GM12801 (cell line): ENCODE measurements at regions not wholly inside any gene's neighbourhood (a gene's known extent, or its start where the extent isn't known, plus 50 kb on each side); places are given as distances from the start of the nearest gene placed in this dataset.

Source experiments
- CTCF ChIP-seq: IDR thresholded peaks from one replicate; pipeline ENCODE4 v1.5.1; 2011; ENCODE audit warnings: control low read depth; ENCODE audit not compliant: insufficient read length; ENCODE audit errors: extremely low read depth

DNA sequence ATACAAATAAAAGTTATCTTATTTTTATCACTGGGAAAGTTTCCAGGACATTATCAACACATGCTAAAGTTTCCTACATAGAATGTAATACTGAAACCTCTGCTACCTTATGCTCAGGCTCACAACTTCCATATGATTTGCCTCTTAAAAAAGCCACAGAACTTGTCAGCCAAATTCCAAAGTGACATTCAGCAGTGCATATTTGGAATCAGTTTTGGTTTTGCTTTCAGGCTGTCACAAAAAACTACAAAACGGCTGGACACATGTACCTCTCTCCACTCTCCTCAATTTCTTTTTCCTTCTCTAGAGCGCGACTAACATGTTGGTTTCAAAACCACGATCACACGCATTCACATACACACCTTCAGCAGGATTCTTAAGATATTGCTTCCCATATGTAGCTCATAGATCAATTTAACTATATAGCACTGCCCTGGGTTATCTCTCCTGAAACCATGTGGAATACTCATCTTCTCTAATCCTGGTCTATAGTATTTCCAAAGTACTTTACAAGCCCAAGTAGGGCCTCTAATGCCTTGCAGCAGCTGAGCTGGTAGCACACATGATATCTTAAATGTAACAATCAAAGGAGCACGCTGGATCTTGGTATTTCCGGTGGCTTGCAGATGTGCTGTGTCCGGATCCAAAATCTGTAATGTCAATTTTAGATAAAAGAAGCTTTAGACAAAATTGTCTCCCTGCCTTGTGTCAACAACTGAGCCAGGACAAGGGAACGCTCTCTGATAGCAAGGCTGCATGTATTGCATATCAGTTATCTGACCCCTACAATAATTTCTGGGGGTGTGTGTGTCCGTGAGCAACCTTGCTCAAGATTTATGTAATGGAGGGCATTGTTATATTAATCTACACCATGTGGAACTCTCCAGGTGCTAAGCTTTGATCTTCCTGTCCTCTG lies 203.2 kb downstream of the DMRT2 start:
- no peak for TF ChIP-seq CTCF

GRCh38 chr9:1254071-1254470 lies 203.9 kb downstream of the DMRT2 start:
- TF ChIP-seq CTCF = no peak

DNA sequence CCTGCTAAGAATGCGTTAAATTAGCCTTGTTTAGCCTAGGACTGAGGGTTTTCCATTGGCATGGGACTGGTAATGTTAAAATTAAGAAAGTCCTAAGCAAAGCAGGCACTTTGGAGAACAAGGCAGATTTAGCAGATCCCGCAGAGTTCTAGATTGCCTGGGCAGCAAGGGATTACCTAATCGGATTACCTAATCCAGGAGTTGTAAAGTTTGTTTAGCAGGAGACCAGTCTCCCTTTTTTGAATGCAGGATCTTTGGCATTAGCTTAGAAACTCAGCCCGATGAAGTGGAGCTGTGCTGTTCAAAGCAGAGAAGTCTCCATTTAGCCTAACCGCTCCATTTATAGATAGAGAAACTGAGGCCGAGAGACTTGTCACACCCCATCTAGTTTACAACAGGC lies 206.0 kb downstream of the DMRT2 start:
- no peak for TF ChIP-seq CTCF

- no peak for TF ChIP-seq CTCF
Measured at GRCh38 chr9:1261266-1261665, 211.1 kb downstream of the DMRT2 start.

DNA sequence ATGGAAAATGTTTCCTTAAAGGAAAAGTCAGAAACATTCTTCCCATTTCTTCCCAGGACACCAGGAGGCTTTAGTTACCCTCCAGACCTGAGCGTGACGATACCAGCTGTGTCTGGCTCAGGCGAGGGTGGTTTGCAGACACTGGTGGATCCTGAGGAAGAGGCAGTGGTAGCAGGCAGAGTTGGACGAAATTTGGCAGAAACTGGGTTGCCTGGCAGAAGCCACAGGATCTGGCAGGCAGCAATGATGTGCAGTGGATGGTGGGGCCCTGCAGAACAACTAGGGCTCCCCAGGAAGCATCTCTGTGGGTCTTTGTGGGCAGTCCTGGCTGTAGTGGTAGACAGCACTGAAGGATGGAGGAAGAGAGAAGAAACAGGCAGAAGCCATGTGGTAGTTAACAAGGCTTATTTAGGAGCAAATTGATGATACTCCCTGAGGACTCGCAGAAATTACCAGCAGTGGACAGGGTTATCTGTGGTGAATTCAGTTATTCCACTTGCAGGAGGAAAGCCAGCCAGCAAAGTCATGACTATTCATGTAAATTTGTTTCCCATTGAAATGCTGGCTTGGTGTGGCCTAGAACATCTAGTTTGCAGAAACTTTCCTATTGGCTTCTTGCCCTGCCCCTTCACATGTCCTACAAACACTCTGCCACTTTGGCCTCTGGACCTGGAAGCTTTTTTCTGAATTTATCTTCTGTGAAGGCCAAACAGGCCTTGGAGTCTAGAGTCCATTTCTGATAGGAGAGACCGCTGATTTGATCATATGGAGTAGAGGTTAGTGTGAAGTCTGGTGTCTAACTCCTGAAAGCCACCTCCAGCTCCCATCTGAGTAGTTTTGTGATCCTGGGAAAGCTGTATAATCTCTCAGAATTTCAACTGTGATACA lies 212.0 kb downstream of the DMRT2 start:
- no peak for TF ChIP-seq CTCF

- no peak for TF ChIP-seq CTCF
Measured at GRCh38 chr9:1267141-1267570, 217.0 kb downstream of the DMRT2 start.

DNA sequence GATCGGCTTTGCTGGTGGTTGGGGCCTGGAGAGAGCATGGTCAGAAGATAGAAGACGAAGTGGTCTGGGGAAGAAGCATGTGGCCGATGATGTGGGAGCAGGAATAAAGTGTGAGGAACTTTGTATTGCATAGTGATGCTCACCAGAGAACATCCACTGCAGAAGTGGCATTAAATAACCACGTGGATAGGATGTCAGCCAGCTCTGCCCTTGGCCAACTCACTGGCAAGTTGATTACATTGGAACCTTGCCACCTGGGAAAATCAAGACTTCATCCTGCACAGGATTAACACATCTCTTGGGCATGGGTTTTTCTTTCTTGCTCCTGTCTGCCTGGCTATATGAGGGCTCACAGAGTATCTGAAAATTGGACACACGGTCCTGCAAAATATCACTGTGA lies 217.4 kb downstream of the DMRT2 start:
- TF ChIP-seq CTCF = no peak
